Vagina (tissue), 2 donors: ENCODE measurements at regions not wholly inside any gene's neighbourhood (a gene's known extent, or its start where the extent isn't known, plus 50 kb on each side); places are given as distances from the start of the nearest gene placed in this dataset.

Source experiments
- DNase-seq, 2 donors: peaks; one replicate each; pipeline ENCODE4 v3.0.0-alpha.2; 2017; ENCODE audit errors: extremely low spot score in 2 of 2
- H3K27ac ChIP-seq: fragments of 200-600 bp; sonication (generic); one replicate; pipeline ENCODE4 v1.5.1; 2019
- H3K27me3 ChIP-seq: fragments of 200-600 bp; sonication (generic); one replicate; pipeline ENCODE4 v1.5.1; 2019
- H3K36me3 ChIP-seq, 2 donors: fragments of 200-600 bp; sonication (generic); one replicate each; pipeline ENCODE4 v1.5.1; 2017 to 2019
- H3K4me1 ChIP-seq: fragments of 200-600 bp; sonication (generic); one replicate; pipeline ENCODE4 v1.5.1; 2019
- H3K4me3 ChIP-seq, 2 donors: fragments of 200-600 bp; sonication (generic); 1 replicate in 1 of 2; 2 replicates in 1 of 2; pipeline ENCODE4 v1.5.1; 2016 to 2019
- H3K9me3 ChIP-seq: fragments of 200-600 bp; sonication (generic); one replicate; pipeline ENCODE4 v1.5.1; 2019
- CTCF ChIP-seq, 3 experiments: fragments of 450-650 bp in 2 of 3; fragments of 200-600 bp in 1 of 3; sonication (generic) in 1 of 3; IDR thresholded peaks; one replicate each; pipeline ENCODE4 v1.5.1; 2017 to 2019; ENCODE audit warnings: antibody characterized with exemption in 3 of 3, mild to moderate bottlenecking in 2 of 3, moderate library complexity in 2 of 3
- POLR2A ChIP-seq, 2 donors: fragments of 450-650 bp; IDR thresholded peaks; one replicate each; pipeline ENCODE4 v1.6.1; 2017; ENCODE audit warnings: antibody characterized with exemption in 2 of 2, mild to moderate bottlenecking in 2 of 2, moderate library complexity in 2 of 2
- POLR2AphosphoS5 ChIP-seq, 2 donors: sonication (generic); formaldehyde crosslinking; IDR thresholded peaks; one replicate each; pipeline ENCODE4 v1.9.0; 2017; ENCODE audit warnings: antibody characterized with exemption in 2 of 2, mild to moderate bottlenecking in 2 of 2, low read depth in 1 of 2; ENCODE audit not compliant: insufficient read depth in 1 of 2
- intact Hi-C: fragments of 100-400 bp; cut with DNase I; formaldehyde crosslinking; loops from one replicate; pipeline ENCODE4 v1.15.1; 2023

DNA sequence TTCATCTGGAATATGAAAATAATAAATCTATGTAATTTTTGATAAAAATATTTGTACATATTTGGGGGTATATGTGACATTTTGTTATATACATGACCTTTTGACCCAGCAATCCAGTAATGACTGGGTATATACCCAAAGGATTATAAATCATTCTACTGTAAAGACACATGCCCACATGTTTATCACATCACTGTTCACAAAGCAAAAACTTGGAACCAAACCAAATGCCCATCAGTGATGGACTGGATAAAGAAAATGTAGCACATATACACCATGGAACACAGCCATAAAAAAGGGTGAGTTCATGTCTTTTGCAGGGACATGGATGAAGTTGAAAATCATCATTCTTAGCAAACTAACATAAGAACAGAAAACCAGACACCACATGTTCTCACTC, 472.1 kb upstream of the DDX18 start:
- H3K4me3 ChIP-seq, result no peak overlapping the region
- DNase-seq, result no peak

DNA sequence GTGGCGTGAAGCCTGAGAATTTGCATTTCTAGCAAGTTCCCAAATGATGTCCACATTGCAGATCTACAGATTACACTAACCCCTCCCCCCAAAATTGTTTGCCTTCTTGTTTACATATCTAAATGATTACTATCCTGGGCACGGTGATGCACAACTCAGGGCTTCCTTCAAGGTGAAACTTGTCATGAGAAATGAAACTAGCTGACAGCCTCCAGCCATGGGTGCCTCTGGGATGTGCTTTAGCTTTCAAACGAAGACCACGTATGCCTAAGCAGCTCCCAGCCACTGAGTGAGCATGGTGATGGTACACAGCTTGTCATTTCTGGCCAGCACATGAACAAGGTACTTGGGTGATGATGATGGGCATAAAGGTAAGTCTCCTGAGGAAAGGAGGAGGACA, 464.8 kb upstream of the DDX18 start:
- H3K36me3 ChIP-seq, result no peaks in the 10 kb centered on the region
- H3K9me3 ChIP-seq, result no peaks in the 10 kb centered on the region
- no peak for DNase-seq
- H3K27me3 ChIP-seq, result no peaks in the 10 kb centered on the region
- no peak overlapping the region for H3K4me3 ChIP-seq
- H3K4me1 ChIP-seq, result no peaks in the 10 kb centered on the region
- H3K27ac ChIP-seq, result no peak overlapping the region
- TF ChIP-seq POLR2AphosphoS5 (IDR thresholded peaks at IDR 0.05; ENCODE audit: insufficient read depth in 1 of 2, low read depth in 1 of 2) (no peak), CTCF (IDR thresholded peaks at IDR 0.05) (no peak)
- intact Hi-C loops, result no loop called here

More for the DNA sequence above, 472.1 kb upstream of the DDX18 start:
- TF ChIP-seq POLR2A (IDR thresholded peaks at IDR 0.05) (no peak), CTCF (IDR thresholded peaks at IDR 0.05) (no peak), POLR2AphosphoS5 (IDR thresholded peaks at IDR 0.05; ENCODE audit: insufficient read depth in 1 of 2, low read depth in 1 of 2) (no peak)
- intact Hi-C loops, result no loop called here
- Histone ChIP-seq H3K9me3 (no peaks in the 10 kb centered on the region), H3K4me1 (no peaks in the 10 kb centered on the region), H3K27me3 (no peaks in the 10 kb centered on the region), H3K36me3 (no peaks in the 10 kb centered on the region), H3K27ac (no peak overlapping the region)

- intact Hi-C loops, result no loop called here
These were observed 463.1 kb upstream of the DDX18 start for GRCh38 chr2:117351396-117351795.

DNA sequence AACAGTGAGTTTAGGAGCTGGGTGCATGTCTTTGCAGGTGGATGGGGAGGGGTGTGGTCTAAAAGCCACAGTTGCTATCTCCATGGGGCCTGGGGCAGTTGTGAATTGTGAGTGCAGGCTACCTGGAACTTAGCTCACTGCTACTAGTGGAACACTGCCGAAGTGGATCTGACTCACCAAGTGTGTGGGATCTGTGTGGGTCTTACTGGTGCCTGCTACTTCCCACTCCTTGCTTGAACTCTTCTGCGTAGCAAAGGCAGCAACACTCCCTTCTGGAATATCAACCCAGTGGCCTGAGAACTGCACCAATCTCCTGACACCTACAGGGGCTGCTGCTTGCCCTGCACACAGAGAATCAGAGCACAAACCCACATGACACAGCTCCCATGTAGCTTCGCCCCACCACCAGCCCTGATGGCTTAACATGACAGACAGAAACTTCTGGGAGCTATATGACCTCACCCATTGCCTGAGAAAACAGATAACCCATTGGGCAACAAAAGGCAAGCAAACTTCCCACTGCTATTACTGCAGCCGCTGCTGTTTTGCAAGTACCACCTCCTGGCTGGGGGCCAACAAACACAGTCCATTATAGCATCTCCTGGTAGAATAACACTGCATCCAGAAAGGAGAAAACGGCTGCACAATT, 455.1 kb upstream of the DDX18 start:
- no peak overlapping the region for H3K27ac ChIP-seq
- TF ChIP-seq CTCF (IDR thresholded peaks at IDR 0.05) (no peak), POLR2A (IDR thresholded peaks at IDR 0.05) (no peak)
- H3K4me1 ChIP-seq, result no peaks in the 10 kb centered on the region
- H3K36me3 ChIP-seq, result no peaks in the 10 kb centered on the region
- H3K4me3 ChIP-seq, result no peak overlapping the region
- intact Hi-C loops, result no loop called here
- H3K9me3 ChIP-seq, result no peaks in the 10 kb centered on the region
- no peaks in the 10 kb centered on the region for H3K27me3 ChIP-seq
- no peak for DNase-seq

More at GRCh38 chr2:117351396-117351795, 463.1 kb upstream of the DDX18 start:
- H3K27ac ChIP-seq, result no peak overlapping the region
- H3K9me3 ChIP-seq, result no peaks in the 10 kb centered on the region
- no peak for TF ChIP-seq POLR2A (IDR thresholded peaks at IDR 0.05)
- TF ChIP-seq CTCF (IDR thresholded peaks at IDR 0.05), result no peak
- TF ChIP-seq POLR2AphosphoS5 (IDR thresholded peaks at IDR 0.05; ENCODE audit: insufficient read depth in 1 of 2, low read depth in 1 of 2), result no peak
- no peaks in the 10 kb centered on the region for H3K27me3 ChIP-seq
- H3K4me1 ChIP-seq, result no peaks in the 10 kb centered on the region
- no peak overlapping the region for H3K4me3 ChIP-seq
- no peak for DNase-seq
- no peaks in the 10 kb centered on the region for H3K36me3 ChIP-seq

GRCh38 chr2:117360586-117360985, 453.9 kb upstream of the DDX18 start:
- no peak for DNase-seq
- Histone ChIP-seq H3K36me3 (no peaks in the 10 kb centered on the region), H3K9me3 (no peaks in the 10 kb centered on the region), H3K4me3 (no peak overlapping the region), H3K27me3 (no peaks in the 10 kb centered on the region), H3K4me1 (no peaks in the 10 kb centered on the region), H3K27ac (no peak overlapping the region)
- intact Hi-C loops, result no loop called here
- TF ChIP-seq POLR2A (IDR thresholded peaks at IDR 0.05), result no peak
- no peak for TF ChIP-seq POLR2AphosphoS5 (IDR thresholded peaks at IDR 0.05; ENCODE audit: insufficient read depth in 1 of 2, low read depth in 1 of 2)
- TF ChIP-seq CTCF (IDR thresholded peaks at IDR 0.05), result no peak
